LNCaP clone FGC (cell line): ENCODE measurements at regions not wholly inside any gene's neighbourhood (a gene's known extent, or its start where the extent isn't known, plus 50 kb on each side); places are given as distances from the start of the nearest gene placed in this dataset.
"Not testable (repeated sequence)": the region's sequence is repeated elsewhere in the genome, so short reads cannot be mapped to it uniquely, and the experiment has no call there.

Experiments used
- DNase-seq: peaks from one replicate; pipeline ENCODE4 v3.0.0-alpha.2; 2011; ENCODE audit warnings: low read depth
- H3K4me3 ChIP-seq: 2 replicates; pipeline ENCODE4 v1.5.1; 2011; ENCODE audit warnings: mild to moderate bottlenecking, low read depth, low read length, control low read depth
- CTCF ChIP-seq: IDR thresholded peaks from 2 replicates; pipeline ENCODE4 v1.5.1; 2012; ENCODE audit warnings: mild to moderate bottlenecking; ENCODE audit not compliant: control insufficient read depth, insufficient read depth; ENCODE audit errors: extremely low read depth

- no peak for DNase-seq
- H3K4me3 ChIP-seq = no peak overlapping the region
- TF ChIP-seq CTCF = no peak
Observed at GRCh38 chr5:60479542-60479941, 220.4 kb downstream of the DEPDC1B start.

- TF ChIP-seq CTCF = no peak
- DNase-seq = no peak
- H3K4me3 ChIP-seq = no peak overlapping the region
Observed at GRCh38 chr5:60477849-60478248, 222.1 kb downstream of the DEPDC1B start.

GRCh38 chr5:60473654-60474053 lies 226.3 kb downstream of the DEPDC1B start:
- no peak for TF ChIP-seq CTCF
- no peak for DNase-seq
- H3K4me3 ChIP-seq = no peak overlapping the region

GRCh38 chr5:60473027-60473426 lies 226.9 kb downstream of the DEPDC1B start:
- not testable (repeated sequence) for DNase-seq, H3K4me3 ChIP-seq

GRCh38 chr5:60470881-60471280 lies 229.1 kb downstream of the DEPDC1B start:
- no peak overlapping the region for H3K4me3 ChIP-seq
- DNase-seq = no peak
- TF ChIP-seq CTCF = no peak

GRCh38 chr5:60469286-60469685 lies 230.7 kb downstream of the DEPDC1B start:
- no peak overlapping the region for H3K4me3 ChIP-seq
- TF ChIP-seq CTCF = no peak
- DNase-seq = no peak

GRCh38 chr5:60463179-60463868 lies 236.6 kb downstream of the DEPDC1B start:
- no peak overlapping the region for H3K4me3 ChIP-seq
- no peak for TF ChIP-seq CTCF
- DNase-seq = peak; percentile 63

- no peak for TF ChIP-seq CTCF
- no peak overlapping the region for H3K4me3 ChIP-seq
- no peak for DNase-seq
Observed at GRCh38 chr5:60458666-60459065, 241.3 kb downstream of the DEPDC1B start.
